GM18951 (cell line): ENCODE measurements at regions not wholly inside any gene's neighbourhood (a gene's known extent, or its start where the extent isn't known, plus 50 kb on each side); places are given as distances from the start of the nearest gene placed in this dataset.
A peak's percentile ranks its signal among the peaks of the same experiment; 100 is the strongest.

Experiments used
- POLR2A ChIP-seq: IDR thresholded peaks from 4 replicates; pipeline ENCODE4 v1.6.1; 2011; ENCODE audit warnings: mild to moderate bottlenecking; ENCODE audit not compliant: insufficient read length, insufficient read depth; ENCODE audit errors: extremely low read depth
- in situ Hi-C: fragments of 300-500 bp; cut with MboI; formaldehyde crosslinking; loops from one replicate; pipeline ENCODE4 v1.12.0; 2022; ENCODE audit warnings: low sequenced_read_pairs, mixed read lengths, inconsistent platforms; ENCODE audit not compliant: unreplicated experiment

- in situ Hi-C loops: no loop called here
These were observed 130.3 kb downstream of the NDUFA12 start for GRCh38 chr12:94872971-94873733.

GRCh38 chr12:94872671-94872970 lies 130.9 kb downstream of the NDUFA12 start:
- in situ Hi-C loops: no loop called here
- no peak for TF ChIP-seq POLR2A

More at GRCh38 chr12:94872971-94873733, 130.3 kb downstream of the NDUFA12 start:
- peak; percentile 55 for TF ChIP-seq POLR2A

GRCh38 chr12:94872007-94872653 lies 131.4 kb downstream of the NDUFA12 start:
- in situ Hi-C loops: no loop called here
- no peak for TF ChIP-seq POLR2A

GRCh38 chr12:94870511-94870910 lies 133.0 kb downstream of the NDUFA12 start:
- TF ChIP-seq POLR2A: no peak
- in situ Hi-C loops: no loop called here

GRCh38 chr12:94868161-94868560 lies 135.3 kb downstream of the NDUFA12 start:
- in situ Hi-C loops: loop anchor here (10.0 kb wide), 1 partner anchor 53 kb away; no protein-coding TSS in a partner anchor
- no peak for TF ChIP-seq POLR2A

GRCh38 chr12:94867066-94867855 lies 136.2 kb downstream of the NDUFA12 start:
- in situ Hi-C loops: loop anchor here (10.0 kb wide), 1 partner anchor 52 kb away; no protein-coding TSS in a partner anchor
- TF ChIP-seq POLR2A: no peak

GRCh38 chr12:94864987-94865386 lies 138.5 kb downstream of the NDUFA12 start:
- in situ Hi-C loops: loop anchor here (10.0 kb wide), 1 partner anchor 50 kb away; no protein-coding TSS in a partner anchor
- no peak for TF ChIP-seq POLR2A

GRCh38 chr12:94863321-94864035 lies 140.0 kb downstream of the NDUFA12 start:
- in situ Hi-C loops: loop anchor here (10.0 kb wide), 1 partner anchor 49 kb away; no protein-coding TSS in a partner anchor
- TF ChIP-seq POLR2A: no peak

- in situ Hi-C loops: loop anchor here (10.0 kb wide), 1 partner anchor 48 kb away; no protein-coding TSS in a partner anchor
- no peak for TF ChIP-seq POLR2A
These were observed 141.1 kb downstream of the NDUFA12 start for GRCh38 chr12:94862421-94862820.

- in situ Hi-C loops: no loop called here
- no peak for TF ChIP-seq POLR2A
These were observed 147.2 kb downstream of the NDUFA12 start for GRCh38 chr12:94856324-94856723.

GRCh38 chr12:94855853-94856252 lies 147.6 kb downstream of the NDUFA12 start:
- no peak for TF ChIP-seq POLR2A
- in situ Hi-C loops: no loop called here

- in situ Hi-C loops: no loop called here
- TF ChIP-seq POLR2A: no peak
These were observed 152.0 kb downstream of the NDUFA12 start for GRCh38 chr12:94851396-94852028.
